WERI-Rb-1 (cell line): ENCODE measurements at regions not wholly inside any gene's neighbourhood (a gene's known extent, or its start where the extent isn't known, plus 50 kb on each side); places are given as distances from the start of the nearest gene placed in this dataset.
"Not testable (repeated sequence)": the region's sequence is repeated elsewhere in the genome, so short reads cannot be mapped to it uniquely, and the experiment has no call there.

Source experiments
- DNase-seq: peaks from one replicate; pipeline ENCODE4 v3.0.0-alpha.2; 2020
- H3K27ac ChIP-seq: fragments of 250-450 bp; sonication (Bioruptor Pico); 2 replicates; pipeline ENCODE4 v1.5.1; 2020; ENCODE audit warnings: mild to moderate bottlenecking, moderate library complexity
- H3K27me3 ChIP-seq: fragments of 250-450 bp; sonication (Bioruptor Pico); 2 replicates; pipeline ENCODE4 v1.5.1; 2021; ENCODE audit warnings: mild to moderate bottlenecking, low read depth, moderate library complexity; ENCODE audit not compliant: insufficient read depth, severe bottlenecking
- H3K36me3 ChIP-seq: fragments of 250-450 bp; sonication (Bioruptor Pico); 2 replicates; pipeline ENCODE4 v1.5.1; 2020; ENCODE audit warnings: mild to moderate bottlenecking, moderate library complexity
- H3K4me3 ChIP-seq: 2 replicates; pipeline ENCODE4 v1.5.1; 2011; ENCODE audit warnings: low read depth, mild to moderate bottlenecking, control low read depth, low read length
- H3K9me3 ChIP-seq: fragments of 250-450 bp; sonication (Bioruptor Pico); 2 replicates; pipeline ENCODE4 v1.5.1; 2021; ENCODE audit warnings: mild to moderate bottlenecking, moderate library complexity; ENCODE audit not compliant: severe bottlenecking
- TF ChIP-seq, protein P1 (sequence below): IDR thresholded peaks from 2 replicates; pipeline ENCODE4 v1.5.1; 2011; ENCODE audit warnings: low read depth, mild to moderate bottlenecking, control low read depth, inconsistent platforms, low read length

DNA sequence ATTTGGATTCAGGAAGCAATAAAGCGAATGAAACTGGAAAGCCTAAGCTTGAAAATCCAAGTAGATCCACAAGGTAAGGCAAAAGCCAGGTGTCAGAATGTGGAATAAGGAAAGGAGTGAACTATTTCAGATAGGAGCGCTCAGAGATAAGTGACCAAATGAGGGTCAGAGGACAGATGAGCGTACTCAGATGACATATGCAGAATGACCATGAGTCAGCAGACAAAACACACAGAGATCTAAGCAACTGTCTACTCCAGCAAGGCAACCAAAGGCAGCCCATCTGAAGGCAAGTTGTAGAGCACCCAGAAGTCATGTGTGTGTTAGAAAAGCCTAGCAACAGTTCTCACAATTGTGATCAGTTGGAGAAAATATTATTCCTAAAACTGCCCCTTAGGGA, 548.4 kb upstream of the FSHR start:
- Histone ChIP-seq H3K27me3 (no peaks in the 10 kb centered on the region), H3K4me3 (no peak overlapping the region), H3K9me3 (no peaks in the 10 kb centered on the region), H3K27ac (no peak overlapping the region), H3K36me3 (no peaks in the 10 kb centered on the region)
- no peak for DNase-seq
- TF ChIP-seq, protein P1, sequence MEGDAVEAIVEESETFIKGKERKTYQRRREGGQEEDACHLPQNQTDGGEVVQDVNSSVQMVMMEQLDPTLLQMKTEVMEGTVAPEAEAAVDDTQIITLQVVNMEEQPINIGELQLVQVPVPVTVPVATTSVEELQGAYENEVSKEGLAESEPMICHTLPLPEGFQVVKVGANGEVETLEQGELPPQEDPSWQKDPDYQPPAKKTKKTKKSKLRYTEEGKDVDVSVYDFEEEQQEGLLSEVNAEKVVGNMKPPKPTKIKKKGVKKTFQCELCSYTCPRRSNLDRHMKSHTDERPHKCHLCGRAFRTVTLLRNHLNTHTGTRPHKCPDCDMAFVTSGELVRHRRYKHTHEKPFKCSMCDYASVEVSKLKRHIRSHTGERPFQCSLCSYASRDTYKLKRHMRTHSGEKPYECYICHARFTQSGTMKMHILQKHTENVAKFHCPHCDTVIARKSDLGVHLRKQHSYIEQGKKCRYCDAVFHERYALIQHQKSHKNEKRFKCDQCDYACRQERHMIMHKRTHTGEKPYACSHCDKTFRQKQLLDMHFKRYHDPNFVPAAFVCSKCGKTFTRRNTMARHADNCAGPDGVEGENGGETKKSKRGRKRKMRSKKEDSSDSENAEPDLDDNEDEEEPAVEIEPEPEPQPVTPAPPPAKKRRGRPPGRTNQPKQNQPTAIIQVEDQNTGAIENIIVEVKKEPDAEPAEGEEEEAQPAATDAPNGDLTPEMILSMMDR: no peak

DNA sequence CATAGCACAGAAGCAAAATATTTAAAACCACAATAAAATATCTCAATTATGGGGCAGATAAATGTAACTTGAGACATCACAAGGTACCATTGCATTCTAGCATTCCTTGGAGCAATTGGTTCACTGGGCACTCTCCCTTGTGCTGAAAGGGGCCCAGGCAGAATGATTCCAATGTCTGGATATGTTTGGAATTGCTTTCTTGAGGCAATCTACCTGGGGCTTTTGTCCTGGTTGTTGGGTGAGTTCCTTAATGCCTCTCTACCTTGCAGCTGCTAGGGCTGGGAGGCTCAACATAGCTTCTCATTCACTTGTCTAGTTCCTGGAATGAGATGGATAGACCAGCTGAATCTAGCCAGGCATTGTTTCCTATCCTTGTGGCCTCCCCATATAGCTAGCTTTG, 539.6 kb upstream of the FSHR start:
- Histone ChIP-seq H3K27me3 (no peaks in the 10 kb centered on the region), H3K27ac (no peak overlapping the region), H3K9me3 (no peaks in the 10 kb centered on the region), H3K4me3 (no peak overlapping the region), H3K36me3 (no peaks in the 10 kb centered on the region)
- no peak for DNase-seq
- TF ChIP-seq, protein P1: no peak

DNA sequence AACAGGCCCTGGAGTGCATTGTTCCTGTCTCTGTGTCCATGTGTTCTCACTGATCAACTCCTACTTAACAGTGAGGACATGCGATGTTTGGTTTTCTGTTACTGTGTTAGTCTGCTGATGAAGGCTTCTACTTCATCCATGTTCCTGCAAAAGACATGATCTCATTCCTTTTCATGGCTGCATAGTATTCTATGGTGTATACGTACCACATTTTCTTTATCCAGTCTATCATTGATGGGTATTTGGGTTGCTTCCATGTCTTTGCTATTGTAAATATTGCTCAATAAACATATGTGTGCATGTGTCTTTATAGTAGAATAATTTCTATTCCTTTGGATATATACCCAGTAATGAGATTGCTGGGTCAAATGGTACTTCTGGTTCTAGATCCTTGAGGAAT, 537.7 kb upstream of the FSHR start:
- not testable (repeated sequence) for H3K9me3 ChIP-seq, DNase-seq, H3K36me3 ChIP-seq, H3K4me3 ChIP-seq, H3K27me3 ChIP-seq, H3K27ac ChIP-seq

DNA sequence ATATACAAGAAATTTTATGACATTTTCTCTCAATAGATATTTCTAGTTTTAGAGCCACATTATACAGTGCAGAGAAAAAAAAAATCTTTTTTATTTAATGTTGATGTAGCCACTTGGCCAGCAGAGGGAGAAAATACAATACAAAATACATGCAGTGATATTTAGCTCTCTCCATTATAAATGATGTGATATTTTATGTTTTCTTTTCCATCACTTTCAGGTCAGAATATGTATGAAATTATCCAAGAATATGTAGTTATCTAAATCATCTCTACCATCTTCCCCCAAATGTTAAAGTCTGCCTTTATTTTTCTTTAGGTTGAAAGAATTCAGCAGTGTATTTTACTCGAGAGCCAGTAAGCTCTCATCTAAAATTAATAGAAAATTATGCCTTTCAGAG, 533.6 kb upstream of the FSHR start:
- Histone ChIP-seq H3K4me3 (no peak overlapping the region), H3K27me3 (no peaks in the 10 kb centered on the region), H3K9me3 (no peaks in the 10 kb centered on the region), H3K27ac (no peak overlapping the region), H3K36me3 (no peaks in the 10 kb centered on the region)
- TF ChIP-seq, protein P1: 0 out of 2 replicates have a peak, but pooled peaks have one; percentile 12
- DNase-seq: no peak

DNA sequence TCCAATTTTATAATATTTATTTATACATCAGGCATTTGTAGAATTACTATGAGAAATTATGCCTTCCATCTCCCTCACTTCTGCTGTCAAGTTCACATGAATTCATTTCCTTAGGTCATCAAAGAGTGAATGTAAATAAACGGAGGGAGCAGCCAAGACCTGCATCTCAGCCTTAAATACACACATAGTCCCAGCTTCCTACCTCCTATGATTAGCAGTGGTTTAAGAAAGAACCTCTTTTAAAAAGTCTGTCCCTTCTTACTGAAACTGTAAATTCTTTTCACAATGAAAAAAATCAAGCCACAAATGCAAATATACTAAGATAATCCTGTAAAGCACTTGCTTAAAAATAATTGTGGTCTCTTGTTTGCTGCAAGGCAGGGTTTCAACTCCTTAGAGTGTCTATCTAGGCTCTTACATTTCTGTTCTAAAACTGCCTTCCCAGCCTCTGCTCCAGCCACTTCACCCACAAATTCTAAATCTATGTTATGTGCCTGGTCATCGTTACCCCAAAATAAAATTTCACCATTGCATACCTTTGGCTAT, 532.7 kb upstream of the FSHR start:
- H3K27ac ChIP-seq: no peak overlapping the region
- TF ChIP-seq, protein P1: no peak
- H3K27me3 ChIP-seq: no peaks in the 10 kb centered on the region
- H3K36me3 ChIP-seq: no peaks in the 10 kb centered on the region
- H3K9me3 ChIP-seq: no peaks in the 10 kb centered on the region
- no peak overlapping the region for H3K4me3 ChIP-seq
- no peak for DNase-seq

DNA sequence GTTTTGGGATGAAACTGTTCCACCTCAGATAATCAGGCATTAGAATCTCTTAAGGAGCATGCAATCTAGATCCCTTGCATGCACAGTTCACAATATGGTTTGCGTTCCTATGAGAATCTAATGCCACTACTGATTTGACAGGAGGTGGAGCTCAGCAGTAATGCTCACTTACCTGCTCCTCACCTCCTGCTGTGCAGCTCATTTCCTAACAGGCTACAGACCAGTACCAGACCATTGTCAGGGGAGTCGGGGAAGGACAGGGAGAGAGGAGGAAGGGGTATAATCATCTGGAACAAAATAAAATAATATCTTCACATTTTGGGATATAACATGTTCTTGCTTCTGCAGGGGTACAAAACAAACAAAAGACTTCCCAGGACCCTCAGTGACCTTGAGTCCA, 532.0 kb upstream of the FSHR start:
- Histone ChIP-seq H3K27ac (no peak overlapping the region), H3K27me3 (no peaks in the 10 kb centered on the region), H3K36me3 (no peaks in the 10 kb centered on the region), H3K4me3 (no peak overlapping the region), H3K9me3 (no peaks in the 10 kb centered on the region)
- TF ChIP-seq, protein P1: no peak
- no peak for DNase-seq
